ENCODE measurements at regions not wholly inside any gene's neighbourhood (a gene's known extent, or its start where the extent isn't known, plus 50 kb on each side); places are given as distances from the start of the nearest gene placed in this dataset.
"Not testable (repeated sequence)": the region's sequence is repeated elsewhere in the genome, so short reads cannot be mapped to it uniquely, and the experiment has no call there.

DNA sequence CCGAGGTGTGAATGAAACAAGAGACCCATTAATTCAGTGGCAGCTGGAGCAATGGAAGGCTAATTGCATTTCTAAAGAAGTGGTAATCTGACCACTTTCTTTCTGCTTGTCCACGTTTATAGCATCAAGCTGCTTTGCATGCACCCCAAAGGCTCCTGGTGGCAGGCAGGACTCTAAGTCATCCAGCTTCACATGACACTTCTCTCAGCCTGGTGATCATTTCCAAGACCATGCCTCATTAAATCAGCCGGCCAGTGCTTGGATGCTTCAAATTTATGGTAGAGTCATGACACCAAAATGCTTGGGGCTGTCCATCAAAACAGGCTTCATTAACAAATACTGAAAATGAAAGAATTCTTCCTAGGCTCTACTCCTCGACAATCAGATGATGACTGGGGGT is 614.9 kb downstream of the DOK5 start:
- DNase-seq (ENCODE audit: low read depth) = no peak
- H3K36me3 ChIP-seq (ENCODE audit: control insufficient read depth, insufficient read depth, low read length) = no peaks in the 10 kb centered on the region
- no peak overlapping the region for H3K4me3 ChIP-seq (ENCODE audit: low read depth, low read length)
- TF ChIP-seq, protein P1, sequence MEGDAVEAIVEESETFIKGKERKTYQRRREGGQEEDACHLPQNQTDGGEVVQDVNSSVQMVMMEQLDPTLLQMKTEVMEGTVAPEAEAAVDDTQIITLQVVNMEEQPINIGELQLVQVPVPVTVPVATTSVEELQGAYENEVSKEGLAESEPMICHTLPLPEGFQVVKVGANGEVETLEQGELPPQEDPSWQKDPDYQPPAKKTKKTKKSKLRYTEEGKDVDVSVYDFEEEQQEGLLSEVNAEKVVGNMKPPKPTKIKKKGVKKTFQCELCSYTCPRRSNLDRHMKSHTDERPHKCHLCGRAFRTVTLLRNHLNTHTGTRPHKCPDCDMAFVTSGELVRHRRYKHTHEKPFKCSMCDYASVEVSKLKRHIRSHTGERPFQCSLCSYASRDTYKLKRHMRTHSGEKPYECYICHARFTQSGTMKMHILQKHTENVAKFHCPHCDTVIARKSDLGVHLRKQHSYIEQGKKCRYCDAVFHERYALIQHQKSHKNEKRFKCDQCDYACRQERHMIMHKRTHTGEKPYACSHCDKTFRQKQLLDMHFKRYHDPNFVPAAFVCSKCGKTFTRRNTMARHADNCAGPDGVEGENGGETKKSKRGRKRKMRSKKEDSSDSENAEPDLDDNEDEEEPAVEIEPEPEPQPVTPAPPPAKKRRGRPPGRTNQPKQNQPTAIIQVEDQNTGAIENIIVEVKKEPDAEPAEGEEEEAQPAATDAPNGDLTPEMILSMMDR (IDR thresholded peaks at IDR 0.05; ENCODE audit: insufficient read depth, low read length, severe bottlenecking) = no peak
- peak; percentile 7 for FAIRE-seq
- H3K27me3 ChIP-seq (ENCODE audit: control insufficient read depth, insufficient read depth, low read length) = no peaks in the 10 kb centered on the region

GRCh38 chr20:55086421-55086820 is 611.0 kb downstream of the DOK5 start:
- no peak overlapping the region for H3K4me3 ChIP-seq (ENCODE audit: low read depth, low read length)
- TF ChIP-seq, protein P1 (IDR thresholded peaks at IDR 0.05; ENCODE audit: insufficient read depth, low read length, severe bottlenecking) = no peak
- no peak for DNase-seq (ENCODE audit: low read depth)

GRCh38 chr20:55079917-55080316 is 604.5 kb downstream of the DOK5 start:
- Histone ChIP-seq H3K27me3 (ENCODE audit: control insufficient read depth, insufficient read depth, low read length) (no peaks in the 10 kb centered on the region), H3K36me3 (ENCODE audit: control insufficient read depth, insufficient read depth, low read length) (no peaks in the 10 kb centered on the region), H3K4me3 (ENCODE audit: low read depth, low read length) (no peak overlapping the region)
- DNase-seq (ENCODE audit: low read depth) = no peak
- TF ChIP-seq, protein P1 (IDR thresholded peaks at IDR 0.05; ENCODE audit: insufficient read depth, low read length, severe bottlenecking) = no peak
- FAIRE-seq = no peak

More at GRCh38 chr20:55086421-55086820, 611.0 kb downstream of the DOK5 start:
- FAIRE-seq = no peak
- Histone ChIP-seq H3K27me3 (ENCODE audit: control insufficient read depth, insufficient read depth, low read length) (no peaks in the 10 kb centered on the region), H3K36me3 (ENCODE audit: control insufficient read depth, insufficient read depth, low read length) (no peaks in the 10 kb centered on the region)

DNA sequence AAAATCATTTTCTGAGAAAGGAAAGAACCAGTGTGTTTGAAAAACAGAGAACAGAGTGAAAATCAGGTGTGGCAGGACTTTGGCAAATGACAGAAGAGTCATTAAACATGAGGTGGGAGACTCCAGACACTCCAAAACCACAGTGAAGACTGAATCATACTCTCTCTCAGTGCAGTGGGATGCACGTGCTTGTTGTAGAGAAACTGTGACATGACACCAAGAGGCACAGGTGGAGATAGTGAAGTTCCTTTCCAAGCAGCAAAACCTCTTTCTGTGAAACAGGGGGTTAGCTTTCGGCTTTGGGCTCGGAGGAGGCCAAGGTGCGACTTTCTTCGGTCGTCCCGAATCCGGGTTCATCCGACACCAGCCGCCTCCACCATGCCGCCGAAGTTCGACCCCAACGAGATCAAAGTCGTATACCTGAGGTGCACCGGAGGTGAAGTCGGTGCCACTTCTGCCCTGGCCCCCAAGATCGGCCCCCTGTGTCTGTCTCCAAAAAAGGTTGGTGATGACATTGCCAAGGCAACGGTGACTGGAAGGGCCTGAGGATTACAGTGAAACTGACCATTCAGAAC is 599.0 kb downstream of the DOK5 start:
- not testable (repeated sequence) for H3K36me3 ChIP-seq (ENCODE audit: control insufficient read depth, insufficient read depth, low read length); DNase-seq (ENCODE audit: low read depth); H3K4me3 ChIP-seq (ENCODE audit: low read depth, low read length); FAIRE-seq; H3K27me3 ChIP-seq (ENCODE audit: control insufficient read depth, insufficient read depth, low read length)

GRCh38 chr20:55070001-55070400 is 594.6 kb downstream of the DOK5 start:
- H3K27me3 ChIP-seq (ENCODE audit: control insufficient read depth, insufficient read depth, low read length) = no peaks in the 10 kb centered on the region
- TF ChIP-seq, protein P1 (IDR thresholded peaks at IDR 0.05; ENCODE audit: insufficient read depth, low read length, severe bottlenecking) = no peak
- DNase-seq (ENCODE audit: low read depth) (no peak), FAIRE-seq (no peak)
- H3K36me3 ChIP-seq (ENCODE audit: control insufficient read depth, insufficient read depth, low read length) = no peaks in the 10 kb centered on the region
- H3K4me3 ChIP-seq (ENCODE audit: low read depth, low read length) = no peak overlapping the region

- DNase-seq (ENCODE audit: low read depth) = no peak
- TF ChIP-seq, protein P1 (IDR thresholded peaks at IDR 0.05; ENCODE audit: insufficient read depth, low read length, severe bottlenecking) = no peak
- no peak for FAIRE-seq
- no peaks in the 10 kb centered on the region for H3K36me3 ChIP-seq (ENCODE audit: control insufficient read depth, insufficient read depth, low read length)
- no peaks in the 10 kb centered on the region for H3K27me3 ChIP-seq (ENCODE audit: control insufficient read depth, insufficient read depth, low read length)
- H3K4me3 ChIP-seq (ENCODE audit: low read depth, low read length) = no peak overlapping the region
Measured at GRCh38 chr20:55067158-55067825, 591.9 kb downstream of the DOK5 start.

Measured in bronchial epithelial cell (primary cell).